NCI-H69 (cell line): ENCODE measurements at regions not wholly inside any gene's neighbourhood (a gene's known extent, or its start where the extent isn't known, plus 50 kb on each side); places are given as distances from the start of the nearest gene placed in this dataset.

Source experiments
- DNase-seq: peaks from one replicate; lab custom pipeline; 2025; lab: John Stamatoyannopoulos, UW

DNA sequence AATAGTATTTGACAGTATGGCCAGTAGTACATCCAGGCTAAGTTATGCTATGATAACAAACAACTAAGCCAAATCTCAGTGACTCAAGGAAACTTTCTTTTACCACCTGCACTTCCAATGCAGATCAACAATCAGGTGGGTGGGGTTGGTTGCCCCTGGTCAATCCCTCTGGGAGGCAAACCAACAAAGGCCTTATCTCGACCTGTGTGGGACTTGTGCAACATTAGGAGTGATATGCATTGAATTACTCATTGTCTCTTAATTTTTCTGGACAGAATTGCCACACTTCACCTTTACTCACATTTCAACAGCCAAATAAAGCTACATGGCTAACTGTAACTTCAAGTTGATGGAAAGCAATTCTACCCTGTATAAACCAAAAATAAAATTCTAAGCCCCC lies 1049.3 kb upstream of the CDH2 start:
- DNase-seq, result no peak

DNA sequence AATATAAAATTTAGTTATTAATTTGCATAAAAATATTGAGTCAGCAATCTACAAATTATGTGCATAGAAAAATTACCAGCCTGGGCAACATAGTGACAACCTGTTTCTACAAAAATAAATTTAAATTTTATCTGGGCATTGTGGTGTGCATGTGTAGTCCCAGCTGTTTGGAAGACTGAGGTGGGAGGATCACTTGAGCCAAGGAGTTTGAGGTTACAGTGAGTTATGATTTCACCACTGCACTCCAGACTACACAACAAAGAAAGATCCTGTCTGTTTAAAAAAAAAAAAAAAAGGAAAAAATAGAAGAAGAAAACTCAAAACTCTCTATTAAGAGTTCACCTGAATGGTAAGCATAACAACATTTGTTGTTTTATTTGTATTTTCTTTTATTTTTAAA lies 1048.4 kb upstream of the CDH2 start:
- DNase-seq, result no peak

- no peak for DNase-seq
Observed at GRCh38 chr18:29218091-29218490, 1041.2 kb upstream of the CDH2 start.

GRCh38 chr18:29217124-29217915 lies 1040.4 kb upstream of the CDH2 start:
- DNase-seq, result no peak

DNA sequence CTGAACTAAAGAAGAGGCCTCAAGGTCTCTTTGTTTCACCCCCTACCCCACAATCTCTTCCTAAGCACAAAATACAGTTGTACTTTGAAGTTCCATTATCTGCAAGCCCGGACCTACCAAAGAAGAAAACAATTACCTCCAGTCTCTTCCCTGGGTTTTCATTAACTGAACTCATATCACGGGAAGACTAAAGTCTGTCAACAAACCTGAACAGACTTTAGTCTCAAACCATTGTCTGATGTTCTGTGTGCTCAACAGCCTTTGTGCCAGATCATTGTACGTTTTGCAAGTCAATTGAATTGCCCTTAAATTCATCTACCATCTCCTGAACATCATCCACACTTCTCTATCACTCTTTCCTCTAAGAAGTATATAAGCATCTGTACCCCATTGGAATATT lies 1021.9 kb upstream of the CDH2 start:
- no peak for DNase-seq

- no peak for DNase-seq
Observed at GRCh38 chr18:29196307-29196706, 1019.4 kb upstream of the CDH2 start.

DNA sequence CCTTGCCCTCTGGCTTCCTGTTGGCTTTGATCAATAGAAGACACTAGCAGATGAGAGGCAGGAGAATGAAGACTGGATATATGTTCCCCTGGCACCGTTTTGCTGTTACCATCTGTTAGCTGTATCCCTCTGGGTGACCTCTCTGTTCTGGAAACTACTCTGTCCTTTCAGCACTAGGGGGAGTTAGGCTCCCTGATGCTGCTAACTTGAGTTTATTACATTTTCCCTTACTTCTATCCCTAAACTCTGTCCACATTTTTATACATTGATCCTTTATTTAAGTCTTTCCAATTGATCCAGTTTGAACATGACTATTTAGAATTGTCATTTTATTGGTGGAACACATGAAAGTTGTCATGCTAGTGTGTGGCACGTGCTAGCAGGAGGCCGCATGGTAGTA lies 1014.3 kb upstream of the CDH2 start:
- DNase-seq, result peak; percentile 85

GRCh38 chr18:29188760-29189159 lies 1011.8 kb upstream of the CDH2 start:
- peak; percentile 70 for DNase-seq

DNA sequence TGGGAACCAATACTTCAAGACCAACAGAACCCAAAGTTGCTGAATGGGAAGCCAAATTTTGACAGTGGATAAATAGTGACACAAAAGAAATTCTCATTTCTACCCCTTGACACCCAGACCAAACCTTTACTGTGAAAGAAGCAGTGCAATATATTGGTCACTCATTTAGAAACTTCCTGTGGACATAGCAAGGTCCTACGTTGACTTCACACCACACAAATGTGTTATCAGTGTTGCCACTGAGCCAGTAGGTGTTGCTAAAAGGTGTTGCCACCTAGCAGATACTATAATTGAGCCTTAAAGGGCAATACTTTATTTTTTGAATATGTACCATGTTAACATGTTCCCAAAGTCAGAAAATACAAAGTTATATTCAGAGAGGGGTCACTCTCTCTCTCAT lies 1008.9 kb upstream of the CDH2 start:
- DNase-seq, result no peak

GRCh38 chr18:29184654-29185053 lies 1007.7 kb upstream of the CDH2 start:
- no peak for DNase-seq

DNA sequence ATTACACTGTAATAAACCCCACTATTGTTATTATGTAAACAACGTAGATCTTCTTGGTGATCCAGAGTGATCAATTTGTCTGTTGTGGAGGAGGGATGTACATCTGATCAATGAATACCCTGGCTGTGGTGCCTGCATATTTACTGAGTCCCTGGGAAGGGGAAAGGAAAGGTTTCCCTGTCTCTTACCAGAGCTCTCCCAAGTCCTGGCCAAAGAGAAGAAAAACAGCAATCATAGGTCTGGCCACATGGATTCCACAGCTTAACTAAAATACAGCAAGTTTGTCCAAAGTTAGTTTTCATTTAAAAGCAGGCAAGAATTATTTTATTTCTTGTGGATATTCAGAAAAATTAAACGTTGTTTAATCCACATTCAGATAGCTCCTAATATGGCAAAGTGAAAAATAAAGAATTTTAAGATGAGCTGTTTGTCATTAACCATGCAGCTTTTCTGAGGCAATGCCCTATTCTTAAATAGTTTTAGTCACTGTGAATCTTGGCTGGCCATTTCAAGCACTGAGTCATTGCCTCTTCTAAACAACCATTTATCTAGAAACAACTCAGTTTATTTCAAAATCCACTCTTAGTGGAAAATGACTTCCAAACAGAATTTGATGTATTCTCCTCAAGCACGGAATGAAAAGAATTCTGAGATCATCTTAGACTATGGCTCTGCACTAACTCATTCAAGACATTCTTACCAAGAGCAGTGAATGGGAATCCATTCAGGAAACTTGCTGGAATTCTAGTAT lies 1004.4 kb upstream of the CDH2 start:
- DNase-seq, result no peak

DNA sequence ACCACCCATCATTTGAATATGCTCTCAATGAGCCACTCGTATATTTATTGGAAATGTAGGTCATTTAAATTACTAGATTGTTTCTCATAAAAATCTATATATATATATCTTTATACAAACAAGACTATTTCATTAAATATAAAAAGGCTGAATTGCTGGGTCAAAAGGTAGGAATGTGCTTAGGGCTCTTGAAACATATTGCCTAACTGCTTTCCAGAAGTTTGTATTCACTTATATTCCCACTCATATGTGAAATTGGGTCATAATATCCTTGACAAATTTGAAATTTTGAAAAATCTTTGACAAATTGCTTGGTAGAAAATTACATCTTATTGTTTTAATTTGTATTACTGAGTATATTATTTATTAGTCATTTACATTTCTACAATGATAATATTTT lies 999.8 kb upstream of the CDH2 start:
- no peak for DNase-seq

DNA sequence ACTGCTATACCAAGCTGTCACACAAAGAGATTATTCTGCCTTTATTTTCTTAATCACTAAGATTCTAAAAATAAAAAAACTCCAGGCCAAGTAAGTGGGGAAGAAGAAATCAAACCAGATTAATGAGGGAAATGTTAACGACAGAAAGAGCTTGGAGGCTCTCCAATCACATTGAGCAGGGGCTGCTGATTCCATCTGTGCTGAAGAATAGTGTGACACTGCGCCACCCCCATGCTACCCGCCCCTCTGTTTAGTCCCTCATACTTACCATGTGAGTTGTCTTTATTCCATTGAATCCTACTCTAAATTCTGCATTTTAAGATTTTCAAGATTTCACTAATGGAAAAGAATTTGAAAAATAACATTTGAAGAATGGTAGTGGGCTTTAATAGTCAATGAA lies 998.0 kb upstream of the CDH2 start:
- peak; percentile 17 for DNase-seq

DNA sequence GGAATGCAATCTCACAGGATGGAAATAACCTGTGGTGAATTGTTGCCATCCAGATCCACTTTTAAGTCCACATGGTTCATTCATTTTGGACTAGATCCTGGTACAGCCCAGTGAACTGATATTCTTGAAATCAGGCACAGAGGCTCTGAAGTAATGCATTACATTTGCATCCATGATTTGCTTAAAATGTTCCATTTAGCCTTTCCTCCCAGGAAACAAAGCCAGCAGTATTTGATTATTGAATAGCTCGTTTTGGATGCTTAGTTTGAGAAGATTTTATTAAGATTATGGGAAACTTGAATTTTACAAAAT lies 995.8 kb upstream of the CDH2 start:
- DNase-seq, result no peak

GRCh38 chr18:29171892-29172755 lies 995.2 kb upstream of the CDH2 start:
- peak; percentile 53 for DNase-seq

GRCh38 chr18:29169599-29169998 lies 992.7 kb upstream of the CDH2 start:
- DNase-seq, result no peak

- DNase-seq, result no peak
Observed at GRCh38 chr18:29164993-29165599, 988.2 kb upstream of the CDH2 start.

DNA sequence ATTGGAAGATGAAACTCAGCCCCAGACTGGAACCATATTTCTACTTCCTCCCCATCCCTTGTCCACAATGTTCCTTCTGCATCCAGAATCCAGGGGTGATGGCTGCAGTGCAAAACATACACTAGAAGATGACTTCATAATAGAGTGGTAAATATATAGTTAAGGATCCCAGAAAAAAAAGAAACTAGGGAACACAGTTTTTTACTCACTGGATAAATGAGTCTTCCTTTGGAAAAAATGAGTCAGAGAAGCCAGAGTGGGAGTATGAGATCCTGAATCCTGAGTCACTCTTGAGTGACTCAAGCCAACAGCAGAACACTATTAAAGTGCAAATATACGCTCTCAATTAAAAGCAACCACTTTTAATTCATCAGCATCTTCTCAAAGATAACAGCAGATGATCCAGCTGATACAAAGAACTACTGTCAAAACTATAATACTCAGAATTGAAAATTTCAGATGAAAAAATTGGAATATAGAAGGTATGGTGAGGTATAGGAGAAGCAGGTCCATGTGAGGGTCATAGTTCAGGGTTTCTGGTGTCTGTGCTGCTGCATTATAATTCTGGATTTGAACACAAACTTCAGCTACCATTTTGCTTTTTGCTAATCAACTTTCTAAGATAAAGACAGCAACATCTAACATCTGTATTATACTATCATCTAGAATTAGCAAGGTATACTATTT lies 987.2 kb upstream of the CDH2 start:
- DNase-seq, result peak; percentile 36

DNA sequence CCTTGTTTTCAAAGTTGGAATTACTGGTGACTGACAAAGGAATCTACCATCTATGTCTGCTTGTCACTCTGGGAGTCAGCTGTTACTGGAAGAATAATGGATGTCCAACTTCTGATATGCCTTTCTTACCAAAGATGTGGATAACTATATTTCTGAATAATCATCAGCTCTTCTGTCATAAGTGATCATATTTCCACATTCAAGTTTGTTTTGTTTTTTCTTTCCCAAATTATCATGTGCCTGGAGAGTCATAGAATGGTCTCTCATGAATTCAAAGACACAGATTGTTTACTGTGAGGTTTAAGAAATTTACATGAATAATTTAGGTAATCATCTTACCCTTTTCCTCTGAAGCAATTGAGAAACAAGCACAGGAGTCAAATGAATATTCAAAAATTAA lies 986.7 kb upstream of the CDH2 start:
- no peak for DNase-seq

DNA sequence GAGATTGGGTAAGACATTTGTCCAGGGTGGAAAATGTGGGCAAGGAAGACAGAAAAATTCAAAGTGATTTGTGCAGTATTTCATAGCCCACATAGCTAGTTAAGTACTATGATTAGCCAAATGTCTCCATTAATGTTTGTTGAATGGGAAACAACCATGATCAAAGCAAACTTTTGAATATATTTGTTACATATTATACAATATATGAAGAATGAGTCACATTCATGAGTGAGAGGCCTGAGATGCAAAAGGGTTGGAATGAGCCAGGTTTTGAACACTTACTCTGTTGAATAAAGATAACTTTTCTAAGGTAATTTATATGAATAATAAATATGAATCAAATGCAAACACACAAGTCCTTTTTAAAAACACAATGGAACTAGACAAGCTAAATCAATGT lies 984.5 kb upstream of the CDH2 start:
- DNase-seq, result peak; percentile 37

- peak; percentile 99 for DNase-seq
Observed at GRCh38 chr18:29160170-29160569, 983.2 kb upstream of the CDH2 start.

- no peak for DNase-seq
Observed at GRCh38 chr18:29157905-29158304, 981.0 kb upstream of the CDH2 start.
